Stimulated activated CD4-positive, alpha-beta T cell treated with anti-CD3 and anti-CD28 coated beads, Interleukin-15, amount 100 ng/mL, for 24 hours (primary cell): ENCODE measurements at regions not wholly inside any gene's neighbourhood (a gene's known extent, or its start where the extent isn't known, plus 50 kb on each side); places are given as distances from the start of the nearest gene placed in this dataset.

Experiments
- DNase-seq: peaks from one replicate; pipeline ENCODE4 v3.0.0-alpha.2; 2020

GRCh38 chr1:165073185-165074007 lies 283.1 kb downstream of the LMX1A start:
- no peak for DNase-seq

- no peak for DNase-seq
Measured at GRCh38 chr1:165070675-165071074, 285.8 kb downstream of the LMX1A start.

- no peak for DNase-seq
Measured at GRCh38 chr1:165069829-165070228, 286.7 kb downstream of the LMX1A start.

- DNase-seq = no peak
Measured at GRCh38 chr1:165068741-165069140, 287.8 kb downstream of the LMX1A start.

GRCh38 chr1:165067829-165068228 lies 288.7 kb downstream of the LMX1A start:
- DNase-seq = no peak

- DNase-seq = no peak
Measured at GRCh38 chr1:165063181-165063965, 293.1 kb downstream of the LMX1A start.

GRCh38 chr1:165062346-165062745 lies 294.2 kb downstream of the LMX1A start:
- DNase-seq = no peak

GRCh38 chr1:165060285-165060793 lies 296.2 kb downstream of the LMX1A start:
- no peak for DNase-seq

- DNase-seq = no peak
Measured at GRCh38 chr1:165057956-165058355, 298.6 kb downstream of the LMX1A start.

- no peak for DNase-seq
Measured at GRCh38 chr1:165056914-165057313, 299.6 kb downstream of the LMX1A start.

- DNase-seq = no peak
Measured at GRCh38 chr1:165055581-165055980, 300.9 kb downstream of the LMX1A start.

GRCh38 chr1:165054627-165055026 lies 301.9 kb downstream of the LMX1A start:
- DNase-seq = no peak

- no peak for DNase-seq
Measured at GRCh38 chr1:165053351-165053750, 303.2 kb downstream of the LMX1A start.

- no peak for DNase-seq
Measured at GRCh38 chr1:165052936-165053335, 303.6 kb downstream of the LMX1A start.

- no peak for DNase-seq
Measured at GRCh38 chr1:165052431-165052830, 304.1 kb downstream of the LMX1A start.

- no peak for DNase-seq
Measured at GRCh38 chr1:165050246-165050645, 306.3 kb downstream of the LMX1A start.

GRCh38 chr1:165047994-165048393 lies 308.5 kb downstream of the LMX1A start:
- DNase-seq = no peak

GRCh38 chr1:165045902-165046301 lies 310.6 kb downstream of the LMX1A start:
- DNase-seq = no peak

GRCh38 chr1:165040641-165041040 lies 315.9 kb downstream of the LMX1A start:
- DNase-seq = no peak

GRCh38 chr1:165039996-165040395 lies 316.5 kb downstream of the LMX1A start:
- no peak for DNase-seq

GRCh38 chr1:165036403-165036802 lies 320.1 kb downstream of the LMX1A start:
- no peak for DNase-seq

- DNase-seq = no peak
Measured at GRCh38 chr1:165034136-165034809, 322.2 kb downstream of the LMX1A start.

- no peak for DNase-seq
Measured at GRCh38 chr1:165031001-165031400, 325.5 kb downstream of the LMX1A start.
